Stomach (tissue), 8 donors: ENCODE measurements at regions not wholly inside any gene's neighbourhood (a gene's known extent, or its start where the extent isn't known, plus 50 kb on each side); places are given as distances from the start of the nearest gene placed in this dataset.
"Not testable (repeated sequence)": the region's sequence is repeated elsewhere in the genome, so short reads cannot be mapped to it uniquely, and the experiment has no call there.

Experiments used
- DNase-seq, 2 donors: peaks; one replicate each; pipeline versions ENCODE4 v3.0.0 to v3.0.0-alpha.2; 2013 to 2019
- H3K27ac ChIP-seq, 5 donors: fragments of 200-600 bp in 4 of 5; sonication (generic) in 4 of 5; one replicate each; pipeline ENCODE4 v1.5.1; 2013 to 2019; ENCODE audit warnings: mild to moderate bottlenecking in 1 of 5, moderate library complexity in 1 of 5
- H3K27me3 ChIP-seq, 3 donors: fragments of 200-600 bp; sonication (generic); one replicate each; pipeline ENCODE4 v1.5.1; 2017 to 2019; ENCODE audit warnings: mixed run types in 1 of 3
- H3K36me3 ChIP-seq, 4 donors: fragments of 200-600 bp; sonication (generic); 1 replicate in 3 of 4; 2 replicates in 1 of 4; pipeline ENCODE4 v1.5.1; 2016 to 2019
- H3K4me1 ChIP-seq, 4 donors: fragments of 200-600 bp; sonication (generic); one replicate each; pipeline ENCODE4 v1.5.1; 2016 to 2019
- H3K4me3 ChIP-seq, 4 donors: fragments of 200-600 bp; sonication (generic) in 3 of 4; one replicate each; pipeline ENCODE4 v1.5.1; 2016 to 2019; ENCODE audit warnings: mild to moderate bottlenecking in 1 of 4
- H3K9me3 ChIP-seq, 4 donors: fragments of 200-600 bp; sonication (generic); one replicate each; pipeline ENCODE4 v1.5.1; 2016 to 2019
- EP300 ChIP-seq: sonication (generic); formaldehyde crosslinking; IDR thresholded peaks from one replicate; pipeline ENCODE4 v1.6.1; 2017; ENCODE audit warnings: antibody characterized with exemption
- POLR2A ChIP-seq, 4 donors: fragments of 450-650 bp; IDR thresholded peaks; one replicate each; pipeline ENCODE4 v1.6.1; 2016; ENCODE audit warnings: antibody characterized with exemption in 4 of 4, control low read depth in 2 of 4, mild to moderate bottlenecking in 1 of 4, moderate library complexity in 1 of 4
- POLR2AphosphoS5 ChIP-seq, 3 donors: sonication (generic); formaldehyde crosslinking; IDR thresholded peaks; one replicate each; pipeline ENCODE4 v1.6.1; 2016; ENCODE audit warnings: antibody characterized with exemption in 3 of 3
- WGBS, 5 donors: extraction: QIAGEN DNeasy Blood & Tissue Kit in 3 of 5; methylation state at CpG; one replicate each; pipeline versions ENCODE4 v1.1.5 to v1.1.7; 2013 to 2018; 5-methylcytosine and 5-hydroxymethylcytosine counted together
- intact Hi-C: fragments of 100-400 bp; cut with DNase I; formaldehyde crosslinking; loops from one replicate; pipeline ENCODE4 v1.15.1; 2023; ENCODE audit warnings: low total_unique reads
- TF ChIP-seq, protein P1 (sequence below), 7 experiments: fragments of 450-650 bp in 4 of 7; fragments of 200-600 bp in 3 of 7; sonication (generic) in 3 of 7; IDR thresholded peaks; one replicate each; pipeline ENCODE4 v1.5.1; 2016 to 2019; ENCODE audit warnings: antibody characterized with exemption in 7 of 7, control low read depth in 2 of 7, mild to moderate bottlenecking in 1 of 7
- donor health status: healthy with polysubstance abuse.
- donor health status: Bipolar disorder and iron deficiency.
- donor health status: healthy.

- H3K27me3 ChIP-seq: no peaks in the 10 kb centered on the region
- no peaks in the 10 kb centered on the region for H3K9me3 ChIP-seq
- no peak overlapping the region for H3K4me3 ChIP-seq
- H3K4me1 ChIP-seq: no peaks in the 10 kb centered on the region
- WGBS, 5 donors: 76 to 86% (median 81%) methylated on average over 5 of the region's 5 CpGs
- intact Hi-C loops: no loop called here
- DNase-seq: no peak
- no peaks in the 10 kb centered on the region for H3K36me3 ChIP-seq
- no peak overlapping the region for H3K27ac ChIP-seq
- no peak for TF ChIP-seq EP300
- no peak for TF ChIP-seq POLR2AphosphoS5 (IDR thresholded peaks at IDR 0.05)
- TF ChIP-seq POLR2A (IDR thresholded peaks at IDR 0.05): no peak
- TF ChIP-seq, protein P1, sequence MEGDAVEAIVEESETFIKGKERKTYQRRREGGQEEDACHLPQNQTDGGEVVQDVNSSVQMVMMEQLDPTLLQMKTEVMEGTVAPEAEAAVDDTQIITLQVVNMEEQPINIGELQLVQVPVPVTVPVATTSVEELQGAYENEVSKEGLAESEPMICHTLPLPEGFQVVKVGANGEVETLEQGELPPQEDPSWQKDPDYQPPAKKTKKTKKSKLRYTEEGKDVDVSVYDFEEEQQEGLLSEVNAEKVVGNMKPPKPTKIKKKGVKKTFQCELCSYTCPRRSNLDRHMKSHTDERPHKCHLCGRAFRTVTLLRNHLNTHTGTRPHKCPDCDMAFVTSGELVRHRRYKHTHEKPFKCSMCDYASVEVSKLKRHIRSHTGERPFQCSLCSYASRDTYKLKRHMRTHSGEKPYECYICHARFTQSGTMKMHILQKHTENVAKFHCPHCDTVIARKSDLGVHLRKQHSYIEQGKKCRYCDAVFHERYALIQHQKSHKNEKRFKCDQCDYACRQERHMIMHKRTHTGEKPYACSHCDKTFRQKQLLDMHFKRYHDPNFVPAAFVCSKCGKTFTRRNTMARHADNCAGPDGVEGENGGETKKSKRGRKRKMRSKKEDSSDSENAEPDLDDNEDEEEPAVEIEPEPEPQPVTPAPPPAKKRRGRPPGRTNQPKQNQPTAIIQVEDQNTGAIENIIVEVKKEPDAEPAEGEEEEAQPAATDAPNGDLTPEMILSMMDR (IDR thresholded peaks at IDR 0.05): no peak
Observed at GRCh38 chr16:19960183-19960582, 75.5 kb upstream of the GPRC5B start.

- TF ChIP-seq, protein P1 (IDR thresholded peaks at IDR 0.05): no peak
- TF ChIP-seq EP300 (no peak), POLR2A (IDR thresholded peaks at IDR 0.05) (no peak), POLR2AphosphoS5 (IDR thresholded peaks at IDR 0.05) (no peak)
- Histone ChIP-seq H3K27ac (no peak overlapping the region), H3K9me3 (no peaks in the 10 kb centered on the region), H3K4me1 (no peaks in the 10 kb centered on the region), H3K36me3 (no peaks in the 10 kb centered on the region), H3K4me3 (no peak overlapping the region), H3K27me3 (no peaks in the 10 kb centered on the region)
- DNase-seq: no peak
- intact Hi-C loops: no loop called here
- 77 to 82% (median 81%) methylated on average over 5 of the region's 5 CpGs for WGBS, 5 donors
Observed at GRCh38 chr16:19959736-19960135, 75.1 kb upstream of the GPRC5B start.

- intact Hi-C loops, H3K4me1 ChIP-seq, DNase-seq, H3K9me3 ChIP-seq, H3K36me3 ChIP-seq, H3K27ac ChIP-seq, H3K27me3 ChIP-seq, H3K4me3 ChIP-seq: not testable (repeated sequence)
- WGBS, 5 donors: 80 to 93% (median 91%) methylated on average over 3 of the region's 3 CpGs
Observed at GRCh38 chr16:19955896-19956295, 71.2 kb upstream of the GPRC5B start.

DNA sequence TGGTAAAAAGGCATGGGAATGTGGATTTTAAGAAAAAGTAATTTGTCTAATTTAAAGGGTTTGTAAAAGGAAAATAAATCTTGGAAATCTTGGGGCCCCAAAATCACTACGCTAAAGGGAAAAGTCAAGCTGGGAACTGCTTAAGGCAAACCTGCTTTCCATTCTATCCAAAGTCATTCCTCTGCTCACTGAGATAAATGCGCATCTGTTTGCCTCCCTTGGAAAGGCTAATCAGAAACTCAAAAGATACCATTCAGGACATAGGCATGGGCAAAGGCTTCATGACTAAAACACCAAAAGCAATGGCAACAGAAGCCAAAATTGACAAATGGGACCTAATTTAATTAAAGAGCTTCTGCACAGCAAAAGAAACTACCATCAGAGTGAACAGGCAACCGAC is 70.4 kb upstream of the GPRC5B start:
- H3K9me3 ChIP-seq, H3K36me3 ChIP-seq, H3K4me1 ChIP-seq, intact Hi-C loops, H3K27me3 ChIP-seq, DNase-seq, H3K27ac ChIP-seq, H3K4me3 ChIP-seq: not testable (repeated sequence)
- WGBS, 5 donors: 62 to 76% (median 70%) methylated on average over 3 of the region's 3 CpGs

DNA sequence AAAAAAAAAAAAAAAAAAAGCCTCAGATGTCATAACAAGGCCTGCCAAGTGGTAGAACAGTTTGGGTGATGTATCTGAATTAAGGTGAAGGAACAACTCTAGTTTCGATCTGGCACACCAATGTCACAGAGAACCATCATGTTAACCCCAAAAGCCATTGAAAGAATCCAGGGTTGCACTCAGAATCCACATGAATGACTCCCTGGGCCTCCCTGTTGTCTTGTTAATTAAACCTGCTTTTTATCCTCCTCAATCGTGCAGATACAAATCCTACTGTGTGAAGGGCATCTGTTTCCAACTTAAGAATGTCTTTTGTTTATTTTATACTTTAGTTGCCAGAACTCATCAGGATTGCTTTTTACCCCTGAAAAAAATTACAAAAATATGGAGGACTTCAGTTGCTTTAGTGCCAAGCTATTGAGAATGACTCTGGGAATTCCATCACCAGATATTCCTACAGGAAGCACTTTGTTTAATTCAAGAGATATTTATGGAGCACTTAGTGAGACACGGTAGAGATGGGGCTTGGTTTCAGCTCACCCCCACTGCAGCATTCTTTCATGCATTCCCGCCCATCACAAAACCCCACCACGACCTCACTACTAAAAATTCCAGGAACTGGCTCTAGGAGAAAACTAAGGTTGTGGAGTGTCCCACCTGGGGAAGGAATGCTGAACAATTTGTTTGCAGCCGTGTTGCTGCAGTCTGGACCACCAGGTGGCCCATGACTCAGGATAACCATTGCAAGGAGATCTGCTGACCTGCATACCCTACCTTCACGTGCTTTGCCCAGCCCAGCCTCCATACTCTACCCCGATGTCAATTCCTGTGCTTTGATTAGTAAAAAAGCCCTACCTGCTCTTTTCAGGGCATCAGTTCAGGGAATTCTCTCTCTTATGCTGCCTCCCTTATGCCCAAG is 63.8 kb upstream of the GPRC5B start:
- 20 to 37% (median 29%) methylated on average over 8 of the region's 8 CpGs for WGBS, 5 donors
- no peak for DNase-seq
- H3K9me3 ChIP-seq: no peaks in the 10 kb centered on the region
- H3K36me3 ChIP-seq: no peaks in the 10 kb centered on the region
- H3K27ac ChIP-seq: no peak overlapping the region
- H3K27me3 ChIP-seq: no peaks in the 10 kb centered on the region
- intact Hi-C loops: no loop called here
- no peak overlapping the region for H3K4me3 ChIP-seq
- no peaks in the 10 kb centered on the region for H3K4me1 ChIP-seq
- TF ChIP-seq POLR2AphosphoS5 (IDR thresholded peaks at IDR 0.05) (no peak), EP300 (no peak), POLR2A (IDR thresholded peaks at IDR 0.05) (no peak)
- TF ChIP-seq, protein P1 (IDR thresholded peaks at IDR 0.05): no peak
